HS-27A (cell line): ENCODE measurements at regions not wholly inside any gene's neighbourhood (a gene's known extent, or its start where the extent isn't known, plus 50 kb on each side); places are given as distances from the start of the nearest gene placed in this dataset.

Experiments used
- DNase-seq: peaks from one replicate; pipeline ENCODE4 v3.0.0-alpha.2; 2012; ENCODE audit warnings: low read depth, missing footprints

DNA sequence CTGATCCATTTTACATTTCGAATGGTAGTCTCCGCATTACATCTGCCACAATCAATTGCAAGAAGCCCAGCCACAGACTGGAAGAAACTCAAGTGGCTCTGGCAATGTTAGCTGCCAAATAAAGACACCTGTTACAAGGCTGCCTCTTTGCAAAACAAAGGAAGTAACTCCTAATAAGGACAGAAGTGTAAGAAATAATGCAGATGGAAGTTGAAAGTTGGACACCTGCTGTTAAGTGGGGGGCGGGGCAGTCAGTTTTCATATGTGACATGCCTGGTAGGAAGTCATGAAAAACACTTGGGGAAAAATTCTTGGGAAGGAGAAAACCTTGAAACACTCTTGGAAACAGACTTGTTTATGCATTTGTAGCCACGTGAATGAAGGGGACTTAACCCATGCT is 54.1 kb upstream of the ATP2C1 start:
- no peak for DNase-seq

- no peak for DNase-seq
These were observed 52.5 kb upstream of the ATP2C1 start for GRCh38 chr3:130841357-130841756.

DNA sequence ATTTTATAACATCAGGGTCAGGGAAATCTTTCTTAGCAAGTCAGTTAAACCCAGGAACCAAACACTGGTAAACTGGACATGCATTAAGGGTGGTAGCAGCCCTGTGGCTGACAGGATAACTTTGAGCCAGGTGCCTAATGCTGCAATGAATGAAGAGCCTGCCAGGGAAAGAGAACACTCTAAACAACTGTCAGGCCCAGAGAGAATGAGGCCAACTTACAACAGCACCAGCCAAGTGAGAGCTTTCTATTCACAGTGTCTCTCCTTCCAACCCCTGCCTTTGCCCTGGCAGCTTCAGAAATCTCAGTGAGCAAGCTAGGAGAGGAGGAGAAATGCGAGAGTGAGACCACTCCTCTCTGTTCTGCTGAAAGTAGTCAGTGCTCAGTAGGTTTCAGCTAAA is 50.4 kb upstream of the ATP2C1 start:
- no peak for DNase-seq
